ENCODE measurements at regions not wholly inside any gene's neighbourhood (a gene's known extent, or its start where the extent isn't known, plus 50 kb on each side); places are given as distances from the start of the nearest gene placed in this dataset.
"Not testable (repeated sequence)": the region's sequence is repeated elsewhere in the genome, so short reads cannot be mapped to it uniquely, and the experiment has no call there.

GRCh38 chr5:109630093-109630492, 59.6 kb upstream of the MAN2A1 start:
- Histone ChIP-seq H3K27ac (ENCODE audit: low read depth in 1 of 3, low read length in 2 of 3) (no peak overlapping the region), H3K9me3 (ENCODE audit: control insufficient read depth in 2 of 2, insufficient read depth in 1 of 2, low read depth in 1 of 2, low read length in 1 of 2) (no peaks in the 10 kb centered on the region), H3K27me3 (ENCODE audit: control insufficient read depth in 3 of 3, insufficient read depth in 3 of 3, low read length in 3 of 3) (peaks cover 0 to 2% (median 2%) of the 10 kb centered on the region in 3 donors), H3K36me3 (ENCODE audit: control insufficient read depth in 3 of 3, insufficient read depth in 2 of 3, low read depth in 1 of 3, low read length in 3 of 3) (no peaks in the 10 kb centered on the region), H3K4me1 (ENCODE audit: control insufficient read depth in 3 of 3, insufficient read depth in 2 of 3, low read depth in 1 of 3, low read length in 2 of 3) (no peaks in the 10 kb centered on the region), H3K4me3 (ENCODE audit: low read depth in 1 of 3, low read length in 3 of 3) (no peak overlapping the region)
- WGBS, 3 donors, result 60 to 66% (median 61%) methylated on average over 4 of the region's 4 CpGs
- FAIRE-seq (no peak), DNase-seq (no peak)

GRCh38 chr5:109628591-109628990, 61.1 kb upstream of the MAN2A1 start:
- H3K4me3 ChIP-seq (ENCODE audit: low read depth in 1 of 3, low read length in 3 of 3), result no peak overlapping the region
- H3K27ac ChIP-seq (ENCODE audit: low read depth in 1 of 3, low read length in 2 of 3), result no peak overlapping the region
- H3K4me1 ChIP-seq (ENCODE audit: control insufficient read depth in 3 of 3, insufficient read depth in 2 of 3, low read depth in 1 of 3, low read length in 2 of 3), result no peaks in the 10 kb centered on the region
- peaks cover 0 to 2% (median 0%) of the 10 kb centered on the region in 3 donors for H3K27me3 ChIP-seq (ENCODE audit: control insufficient read depth in 3 of 3, insufficient read depth in 3 of 3, low read length in 3 of 3)
- no peaks in the 10 kb centered on the region for H3K9me3 ChIP-seq (ENCODE audit: control insufficient read depth in 2 of 2, insufficient read depth in 1 of 2, low read depth in 1 of 2, low read length in 1 of 2)
- no peaks in the 10 kb centered on the region for H3K36me3 ChIP-seq (ENCODE audit: control insufficient read depth in 3 of 3, insufficient read depth in 2 of 3, low read depth in 1 of 3, low read length in 3 of 3)
- no peak for FAIRE-seq
- DNase-seq, result no peak
- WGBS, 3 donors, result 69 to 82% (median 79%) methylated on average over 3 of the region's 3 CpGs

- FAIRE-seq, result not testable (repeated sequence)
These were observed 68.5 kb upstream of the MAN2A1 start for GRCh38 chr5:109621266-109621665.

GRCh38 chr5:109620651-109621050, 69.1 kb upstream of the MAN2A1 start:
- no peaks in the 10 kb centered on the region for H3K4me1 ChIP-seq (ENCODE audit: control insufficient read depth in 3 of 3, insufficient read depth in 2 of 3, low read depth in 1 of 3, low read length in 2 of 3)
- DNase-seq, result no peak
- H3K36me3 ChIP-seq (ENCODE audit: control insufficient read depth in 3 of 3, insufficient read depth in 2 of 3, low read depth in 1 of 3, low read length in 3 of 3), result no peaks in the 10 kb centered on the region
- FAIRE-seq, result no peak
- no peak overlapping the region for H3K27ac ChIP-seq (ENCODE audit: low read depth in 1 of 3, low read length in 2 of 3)
- no peaks in the 10 kb centered on the region for H3K27me3 ChIP-seq (ENCODE audit: control insufficient read depth in 3 of 3, insufficient read depth in 3 of 3, low read length in 3 of 3)
- WGBS, 3 donors, result 67 to 90% (median 68%) methylated on average over 1 of the region's 1 CpG
- no peaks in the 10 kb centered on the region for H3K9me3 ChIP-seq (ENCODE audit: control insufficient read depth in 2 of 2, insufficient read depth in 1 of 2, low read depth in 1 of 2, low read length in 1 of 2)
- no peak overlapping the region for H3K4me3 ChIP-seq (ENCODE audit: low read depth in 1 of 3, low read length in 3 of 3)

More at GRCh38 chr5:109621266-109621665, 68.5 kb upstream of the MAN2A1 start:
- not testable (repeated sequence) for H3K27me3 ChIP-seq (ENCODE audit: control insufficient read depth in 3 of 3, insufficient read depth in 3 of 3, low read length in 3 of 3); H3K9me3 ChIP-seq (ENCODE audit: control insufficient read depth in 2 of 2, insufficient read depth in 1 of 2, low read depth in 1 of 2, low read length in 1 of 2); H3K27ac ChIP-seq (ENCODE audit: low read depth in 1 of 3, low read length in 2 of 3); H3K36me3 ChIP-seq (ENCODE audit: control insufficient read depth in 3 of 3, insufficient read depth in 2 of 3, low read depth in 1 of 3, low read length in 3 of 3); H3K4me3 ChIP-seq (ENCODE audit: low read depth in 1 of 3, low read length in 3 of 3); H3K4me1 ChIP-seq (ENCODE audit: control insufficient read depth in 3 of 3, insufficient read depth in 2 of 3, low read depth in 1 of 3, low read length in 2 of 3); DNase-seq
- WGBS, 3 donors, result 86 to 89% (median 88%) methylated on average over 5 of the region's 5 CpGs

GRCh38 chr5:109619606-109620005, 70.1 kb upstream of the MAN2A1 start:
- FAIRE-seq (no peak), DNase-seq (no peak)
- no peaks in the 10 kb centered on the region for H3K4me1 ChIP-seq (ENCODE audit: control insufficient read depth in 3 of 3, insufficient read depth in 2 of 3, low read depth in 1 of 3, low read length in 2 of 3)
- no peak overlapping the region for H3K27ac ChIP-seq (ENCODE audit: low read depth in 1 of 3, low read length in 2 of 3)
- H3K4me3 ChIP-seq (ENCODE audit: low read depth in 1 of 3, low read length in 3 of 3), result no peak overlapping the region
- H3K9me3 ChIP-seq (ENCODE audit: control insufficient read depth in 2 of 2, insufficient read depth in 1 of 2, low read depth in 1 of 2, low read length in 1 of 2), result no peaks in the 10 kb centered on the region
- H3K36me3 ChIP-seq (ENCODE audit: control insufficient read depth in 3 of 3, insufficient read depth in 2 of 3, low read depth in 1 of 3, low read length in 3 of 3), result no peaks in the 10 kb centered on the region
- no peaks in the 10 kb centered on the region for H3K27me3 ChIP-seq (ENCODE audit: control insufficient read depth in 3 of 3, insufficient read depth in 3 of 3, low read length in 3 of 3)

GRCh38 chr5:109619021-109619460, 70.7 kb upstream of the MAN2A1 start:
- no peaks in the 10 kb centered on the region for H3K9me3 ChIP-seq (ENCODE audit: control insufficient read depth in 2 of 2, insufficient read depth in 1 of 2, low read depth in 1 of 2, low read length in 1 of 2)
- no peaks in the 10 kb centered on the region for H3K4me1 ChIP-seq (ENCODE audit: control insufficient read depth in 3 of 3, insufficient read depth in 2 of 3, low read depth in 1 of 3, low read length in 2 of 3)
- no peak overlapping the region for H3K4me3 ChIP-seq (ENCODE audit: low read depth in 1 of 3, low read length in 3 of 3)
- DNase-seq, result no peak
- no peak overlapping the region for H3K27ac ChIP-seq (ENCODE audit: low read depth in 1 of 3, low read length in 2 of 3)
- H3K36me3 ChIP-seq (ENCODE audit: control insufficient read depth in 3 of 3, insufficient read depth in 2 of 3, low read depth in 1 of 3, low read length in 3 of 3), result no peaks in the 10 kb centered on the region
- no peak for FAIRE-seq
- WGBS, 3 donors, result 70 to 88% (median 78%) methylated on average over 3 of the region's 3 CpGs
- H3K27me3 ChIP-seq (ENCODE audit: control insufficient read depth in 3 of 3, insufficient read depth in 3 of 3, low read length in 3 of 3), result no peaks in the 10 kb centered on the region

GRCh38 chr5:109614981-109615380, 74.7 kb upstream of the MAN2A1 start:
- Histone ChIP-seq H3K27me3 (ENCODE audit: control insufficient read depth in 3 of 3, insufficient read depth in 3 of 3, low read length in 3 of 3) (no peaks in the 10 kb centered on the region), H3K4me1 (ENCODE audit: control insufficient read depth in 3 of 3, insufficient read depth in 2 of 3, low read depth in 1 of 3, low read length in 2 of 3) (no peaks in the 10 kb centered on the region), H3K27ac (ENCODE audit: low read depth in 1 of 3, low read length in 2 of 3) (no peak overlapping the region), H3K4me3 (ENCODE audit: low read depth in 1 of 3, low read length in 3 of 3) (no peak overlapping the region), H3K36me3 (ENCODE audit: control insufficient read depth in 3 of 3, insufficient read depth in 2 of 3, low read depth in 1 of 3, low read length in 3 of 3) (no peaks in the 10 kb centered on the region), H3K9me3 (ENCODE audit: control insufficient read depth in 2 of 2, insufficient read depth in 1 of 2, low read depth in 1 of 2, low read length in 1 of 2) (no peaks in the 10 kb centered on the region)
- FAIRE-seq, result no peak
- DNase-seq, result no peak
- 81 to 93% (median 82%) methylated on average over 3 of the region's 3 CpGs for WGBS, 3 donors

GRCh38 chr5:109614301-109614700, 75.4 kb upstream of the MAN2A1 start:
- FAIRE-seq, result no peak
- Histone ChIP-seq H3K36me3 (ENCODE audit: control insufficient read depth in 3 of 3, insufficient read depth in 2 of 3, low read depth in 1 of 3, low read length in 3 of 3) (no peaks in the 10 kb centered on the region), H3K4me3 (ENCODE audit: low read depth in 1 of 3, low read length in 3 of 3) (no peak overlapping the region), H3K27ac (ENCODE audit: low read depth in 1 of 3, low read length in 2 of 3) (no peak overlapping the region), H3K9me3 (ENCODE audit: control insufficient read depth in 2 of 2, insufficient read depth in 1 of 2, low read depth in 1 of 2, low read length in 1 of 2) (no peaks in the 10 kb centered on the region), H3K4me1 (ENCODE audit: control insufficient read depth in 3 of 3, insufficient read depth in 2 of 3, low read depth in 1 of 3, low read length in 2 of 3) (no peaks in the 10 kb centered on the region), H3K27me3 (ENCODE audit: control insufficient read depth in 3 of 3, insufficient read depth in 3 of 3, low read length in 3 of 3) (no peaks in the 10 kb centered on the region)
- 91 to 97% (median 92%) methylated on average over 4 of the region's 4 CpGs for WGBS, 3 donors
- DNase-seq, result no peak

GRCh38 chr5:109612278-109612905, 77.3 kb upstream of the MAN2A1 start:
- DNase-seq, result no peak
- WGBS, 3 donors, result 68 to 73% (median 71%) methylated on average over 6 of the region's 6 CpGs
- H3K27ac ChIP-seq (ENCODE audit: low read depth in 1 of 3, low read length in 2 of 3), result no peak overlapping the region
- FAIRE-seq, result no peak
- no peaks in the 10 kb centered on the region for H3K9me3 ChIP-seq (ENCODE audit: control insufficient read depth in 2 of 2, insufficient read depth in 1 of 2, low read depth in 1 of 2, low read length in 1 of 2)
- H3K27me3 ChIP-seq (ENCODE audit: control insufficient read depth in 3 of 3, insufficient read depth in 3 of 3, low read length in 3 of 3), result no peaks in the 10 kb centered on the region
- H3K4me3 ChIP-seq (ENCODE audit: low read depth in 1 of 3, low read length in 3 of 3), result no peak overlapping the region
- no peaks in the 10 kb centered on the region for H3K4me1 ChIP-seq (ENCODE audit: control insufficient read depth in 3 of 3, insufficient read depth in 2 of 3, low read depth in 1 of 3, low read length in 2 of 3)
- H3K36me3 ChIP-seq (ENCODE audit: control insufficient read depth in 3 of 3, insufficient read depth in 2 of 3, low read depth in 1 of 3, low read length in 3 of 3), result no peaks in the 10 kb centered on the region
